ES-I3 (cell line): ENCODE measurements at regions not wholly inside any gene's neighbourhood (a gene's known extent, or its start where the extent isn't known, plus 50 kb on each side); places are given as distances from the start of the nearest gene placed in this dataset.

Experiments
- H3K36me3 ChIP-seq: 2 replicates; pipeline ENCODE4 v1.6.1; 2013; ENCODE audit warnings: mild to moderate bottlenecking, low read length, control low read depth, moderate library complexity; ENCODE audit not compliant: insufficient read depth
- H3K4me1 ChIP-seq: 2 replicates; pipeline ENCODE4 v1.6.1; 2013; ENCODE audit warnings: mild to moderate bottlenecking, control low read depth, low read length; ENCODE audit not compliant: insufficient read depth
- H3K9ac ChIP-seq: 2 replicates; pipeline ENCODE4 v1.6.1; 2013; ENCODE audit warnings: low read depth, mild to moderate bottlenecking, low read length, moderate library complexity
- H3K9me3 ChIP-seq: 2 replicates; pipeline ENCODE4 v1.6.1; 2013; ENCODE audit warnings: mild to moderate bottlenecking, low read length, moderate library complexity; ENCODE audit not compliant: control insufficient read depth, insufficient read depth

DNA sequence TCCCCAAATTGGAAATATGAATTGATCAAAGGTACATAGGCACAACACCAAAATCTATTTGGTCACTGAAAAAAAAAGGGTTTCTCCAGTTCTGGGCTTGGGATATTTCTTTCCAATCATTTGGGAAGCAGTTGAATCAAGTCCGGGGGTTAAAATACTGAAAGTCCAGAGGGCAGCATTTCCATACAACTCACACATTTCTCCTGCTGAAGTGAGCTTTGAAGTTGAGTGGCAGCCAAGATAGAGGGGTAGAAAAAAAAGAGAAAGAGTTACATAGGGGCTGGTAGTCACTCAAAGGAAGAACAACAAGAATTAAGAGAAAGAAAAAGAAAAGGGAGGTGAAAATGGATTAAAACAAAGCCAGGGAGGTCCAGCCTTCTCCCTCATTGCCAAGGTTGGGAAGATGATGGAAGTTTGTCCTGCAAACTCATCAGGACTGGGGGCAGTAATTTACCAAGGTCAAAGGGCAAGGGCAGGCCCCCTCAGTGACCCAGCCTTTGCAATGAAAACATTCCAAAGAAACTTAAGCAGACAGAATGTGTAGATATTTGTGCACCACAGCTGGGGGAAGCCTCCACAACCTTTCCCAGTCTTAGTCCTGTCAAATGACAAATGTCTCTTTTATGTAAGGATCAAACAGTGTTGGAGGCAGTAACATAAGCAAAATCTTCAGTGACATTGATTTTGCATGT, 525.3 kb upstream of the JARID2 start:
- peaks cover 8% of the 10 kb centered on the region; the same call in 1 of the 2 replicates for H3K4me1 ChIP-seq
- no peak overlapping the region for H3K9ac ChIP-seq
- H3K9me3 ChIP-seq = no peaks in the 10 kb centered on the region
- no peaks in the 10 kb centered on the region for H3K36me3 ChIP-seq

GRCh38 chr6:14721103-14721758, 524.6 kb upstream of the JARID2 start:
- no peaks in the 10 kb centered on the region for H3K36me3 ChIP-seq
- H3K9ac ChIP-seq = no peak overlapping the region
- no peaks in the 10 kb centered on the region for H3K9me3 ChIP-seq

DNA sequence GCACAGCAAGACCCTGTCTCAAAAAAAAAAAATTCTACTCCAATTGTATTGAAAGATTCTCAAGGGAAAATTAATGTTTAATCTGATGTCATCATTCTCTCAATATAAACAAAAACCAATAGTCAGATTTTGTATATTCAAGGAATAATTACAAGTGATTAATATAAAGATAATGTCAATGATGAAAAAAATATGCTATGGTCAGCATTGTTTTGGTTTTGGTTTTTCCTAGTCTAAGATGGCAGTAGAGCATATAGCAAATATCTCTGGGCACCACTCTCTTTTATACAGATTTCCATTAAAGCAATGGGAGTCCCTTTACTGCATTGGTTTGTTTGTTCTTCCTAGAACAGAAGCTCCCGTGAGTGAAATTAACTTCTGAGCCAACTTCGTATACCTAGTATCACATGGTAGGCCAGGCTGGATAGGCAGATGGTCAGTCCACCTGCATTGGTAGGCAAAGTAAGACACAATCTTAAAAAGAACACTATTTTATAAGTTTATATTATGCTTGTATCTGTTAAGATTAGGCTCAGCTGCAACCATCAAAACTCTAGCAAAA, 523.8 kb upstream of the JARID2 start:
- Histone ChIP-seq H3K36me3 (no peaks in the 10 kb centered on the region), H3K9me3 (no peaks in the 10 kb centered on the region), H3K4me1 (peaks cover 8% of the 10 kb centered on the region; the same call in 1 of the 2 replicates), H3K9ac (no peak overlapping the region)

More at GRCh38 chr6:14721103-14721758, 524.6 kb upstream of the JARID2 start:
- H3K4me1 ChIP-seq = peaks cover 8% of the 10 kb centered on the region; the same call in 1 of the 2 replicates

GRCh38 chr6:14722704-14723103, 523.2 kb upstream of the JARID2 start:
- H3K36me3 ChIP-seq = no peaks in the 10 kb centered on the region
- H3K4me1 ChIP-seq = peaks cover 8% of the 10 kb centered on the region; the same call in 1 of the 2 replicates
- no peak overlapping the region for H3K9ac ChIP-seq
- no peaks in the 10 kb centered on the region for H3K9me3 ChIP-seq

DNA sequence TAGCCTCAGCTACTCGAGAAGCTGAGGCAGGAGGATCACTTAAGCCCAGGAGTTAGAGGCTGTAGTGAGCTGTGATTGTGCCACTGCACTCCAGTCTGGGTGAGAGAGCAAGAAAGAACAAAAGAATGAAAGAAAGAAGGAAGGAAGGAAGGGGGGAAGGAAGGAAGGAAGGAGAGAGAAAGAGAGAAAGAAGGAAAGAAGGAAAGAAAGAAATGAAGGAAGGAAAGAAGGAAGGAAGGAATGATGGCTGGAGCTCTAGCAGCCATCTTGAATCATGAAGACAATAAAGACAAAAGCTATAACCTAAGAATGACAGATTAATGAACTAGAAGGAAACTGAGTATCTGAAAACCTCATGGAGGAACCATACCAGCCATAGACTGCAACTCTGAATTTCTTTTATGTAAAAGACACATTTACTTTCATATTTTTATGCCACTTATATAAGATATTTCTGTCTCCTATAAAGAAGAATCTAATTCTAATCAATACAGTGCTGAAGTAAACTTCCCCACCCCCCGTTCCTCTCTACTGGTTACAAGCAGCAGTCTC, 522.3 kb upstream of the JARID2 start:
- Histone ChIP-seq H3K9me3 (no peaks in the 10 kb centered on the region), H3K36me3 (no peaks in the 10 kb centered on the region), H3K9ac (no peak overlapping the region), H3K4me1 (peaks cover 10% of the 10 kb centered on the region)

- Histone ChIP-seq H3K4me1 (peaks cover 19% of the 10 kb centered on the region), H3K9ac (no peak overlapping the region), H3K9me3 (no peaks in the 10 kb centered on the region), H3K36me3 (no peaks in the 10 kb centered on the region)
Measured at GRCh38 chr6:14724549-14724948, 521.3 kb upstream of the JARID2 start.

- peaks cover 18% of the 10 kb centered on the region; the same call in 1 of the 2 replicates for H3K4me1 ChIP-seq
- no peaks in the 10 kb centered on the region for H3K9me3 ChIP-seq
- peaks cover 3% of the 10 kb centered on the region; the same call in 1 of the 2 replicates for H3K36me3 ChIP-seq
- H3K9ac ChIP-seq = no peak overlapping the region
Measured at GRCh38 chr6:14726816-14727493, 518.9 kb upstream of the JARID2 start.

- Histone ChIP-seq H3K4me1 (peaks cover 26% of the 10 kb centered on the region), H3K36me3 (peaks cover 3% of the 10 kb centered on the region; the same call in 1 of the 2 replicates), H3K9me3 (no peaks in the 10 kb centered on the region), H3K9ac (no peak overlapping the region)
Measured at GRCh38 chr6:14727494-14728395, 518.1 kb upstream of the JARID2 start.

DNA sequence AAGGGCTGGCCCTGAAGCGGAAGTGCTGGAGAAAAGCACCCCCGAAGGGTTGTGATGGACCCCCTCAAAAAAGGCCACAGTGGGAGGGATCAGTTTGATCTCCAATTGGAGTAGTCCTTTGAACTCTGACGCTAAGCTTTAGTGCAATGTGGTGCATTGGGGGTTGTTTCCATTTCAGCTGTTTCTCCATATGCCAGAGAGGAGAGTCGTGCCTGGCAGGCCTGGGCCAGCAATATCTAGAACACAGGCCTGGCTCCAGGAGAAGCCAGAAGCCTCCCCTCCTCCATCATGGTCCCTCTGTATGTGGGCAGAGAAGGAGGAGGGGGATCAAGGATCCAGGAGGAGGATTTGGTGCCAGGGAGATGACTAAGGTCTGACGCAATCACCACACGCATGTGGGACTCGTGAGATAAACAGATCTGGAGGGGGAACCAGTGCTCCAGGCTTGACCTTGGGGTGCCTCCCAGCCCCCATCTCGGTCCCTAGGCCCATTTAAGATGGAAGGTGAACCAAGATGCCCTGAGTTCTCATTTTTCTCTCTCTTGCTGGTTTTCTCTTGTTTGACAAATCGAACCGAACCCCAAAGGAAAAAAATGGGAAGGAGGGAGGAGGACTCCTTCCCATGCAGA, 517.4 kb upstream of the JARID2 start:
- peaks cover 34% of the 10 kb centered on the region for H3K4me1 ChIP-seq
- peaks cover 3% of the 10 kb centered on the region; the same call in 1 of the 2 replicates for H3K36me3 ChIP-seq
- no peak overlapping the region for H3K9ac ChIP-seq
- no peaks in the 10 kb centered on the region for H3K9me3 ChIP-seq

DNA sequence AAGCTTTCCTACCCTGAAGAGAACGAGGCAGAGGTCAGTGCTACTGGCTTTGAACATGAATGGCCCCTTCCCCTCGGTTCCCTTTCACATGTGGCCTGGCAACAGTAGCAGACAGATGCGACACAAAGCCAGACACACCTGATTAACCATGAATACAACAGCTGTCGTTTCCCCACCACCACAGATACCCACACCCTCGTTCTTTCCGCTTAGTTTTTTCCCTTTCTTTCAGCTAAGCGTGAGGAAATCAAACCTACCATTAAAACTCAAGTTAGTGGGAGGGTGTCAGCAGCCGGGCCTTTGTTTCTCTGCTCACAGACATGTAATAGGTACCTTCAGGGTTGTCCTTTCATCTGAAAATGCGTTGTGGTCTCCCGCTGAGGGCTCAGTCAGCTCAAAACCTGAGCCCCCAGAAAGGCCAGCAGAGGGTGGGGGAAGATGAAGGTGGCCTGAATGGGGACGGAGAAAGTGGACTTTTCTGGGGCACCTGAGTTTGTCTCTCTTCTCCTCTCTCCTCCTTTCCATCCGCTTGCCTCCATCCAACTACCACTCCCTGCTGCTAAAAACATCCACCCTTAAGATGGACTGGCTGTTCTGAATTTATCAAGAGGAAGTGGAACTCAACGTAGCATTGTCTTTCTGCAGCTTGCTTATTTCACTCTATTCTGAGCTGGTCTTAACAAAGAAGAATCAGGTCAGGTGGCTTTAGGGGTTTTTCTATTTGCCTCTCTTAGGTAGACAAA, 516.6 kb upstream of the JARID2 start:
- no peak overlapping the region for H3K9ac ChIP-seq
- H3K36me3 ChIP-seq = peaks cover 3% of the 10 kb centered on the region; the same call in 1 of the 2 replicates
- no peaks in the 10 kb centered on the region for H3K9me3 ChIP-seq
- H3K4me1 ChIP-seq = peaks cover 41% of the 10 kb centered on the region

- Histone ChIP-seq H3K9me3 (no peaks in the 10 kb centered on the region), H3K4me1 (peaks cover 43% of the 10 kb centered on the region), H3K36me3 (peaks cover 3% of the 10 kb centered on the region; the same call in 1 of the 2 replicates), H3K9ac (no peak overlapping the region)
Measured at GRCh38 chr6:14730654-14731053, 515.2 kb upstream of the JARID2 start.

DNA sequence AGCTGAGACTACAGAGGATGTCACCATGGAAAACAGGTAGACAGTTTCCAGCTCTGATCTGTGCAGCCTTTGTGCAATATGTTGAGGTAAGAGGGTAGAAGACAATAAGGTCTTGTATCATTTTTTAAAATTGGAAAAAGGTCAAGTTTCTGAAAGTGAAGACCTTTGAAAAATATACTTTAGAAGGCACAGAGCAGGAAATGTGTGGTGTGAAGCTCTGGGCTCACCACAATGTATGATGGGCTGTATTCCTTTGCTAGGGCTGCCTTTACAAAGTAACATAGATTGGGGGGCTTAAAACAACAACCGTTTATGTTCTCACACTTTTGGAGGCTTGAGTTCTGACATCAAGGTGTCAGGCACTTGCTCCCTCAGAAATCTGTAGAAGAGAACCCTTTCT, 514.3 kb upstream of the JARID2 start:
- no peaks in the 10 kb centered on the region for H3K9me3 ChIP-seq
- no peak overlapping the region for H3K9ac ChIP-seq
- peaks cover 3% of the 10 kb centered on the region; the same call in 1 of the 2 replicates for H3K36me3 ChIP-seq
- H3K4me1 ChIP-seq = peaks cover 47% of the 10 kb centered on the region
